Gastrocnemius medialis (tissue), 4 donors: ENCODE measurements at regions not wholly inside any gene's neighbourhood (a gene's known extent, or its start where the extent isn't known, plus 50 kb on each side); places are given as distances from the start of the nearest gene placed in this dataset.

Experiments used
- ATAC-seq, 2 donors: fragments of 150-250 bp; one replicate each; pipeline ENCODE4 v1.9.1; 2016
- DNase-seq, 2 donors: peaks; one replicate each; pipeline ENCODE4 v3.0.0-alpha.2; 2019
- H3K27ac ChIP-seq, 4 donors: fragments of 200-600 bp; sonication (generic); 1 replicate in 1 of 4; 2 replicates in 3 of 4; pipeline ENCODE4 v1.5.1; 2016 to 2018; ENCODE audit warnings: mild to moderate bottlenecking in 2 of 4, moderate library complexity in 1 of 4
- H3K27me3 ChIP-seq, 3 donors: fragments of 200-600 bp; sonication (generic) in 2 of 3; 1 replicate in 1 of 3; 2 replicates in 2 of 3; pipeline versions ENCODE4 v1.5.1 to v1.6.0; 2016 to 2019; ENCODE audit warnings: mild to moderate bottlenecking in 1 of 3, moderate library complexity in 1 of 3
- H3K36me3 ChIP-seq, 2 donors: fragments of 200-600 bp; sonication (generic) in 1 of 2; one replicate each; pipeline ENCODE4 v1.5.1; 2017 to 2018
- H3K4me1 ChIP-seq, 2 donors: fragments of 200-600 bp; sonication (generic) in 1 of 2; one replicate each; pipeline ENCODE4 v1.5.1; 2016 to 2017; ENCODE audit warnings: mild to moderate bottlenecking in 2 of 2
- H3K4me3 ChIP-seq, 4 donors: fragments of 200-600 bp; sonication (generic) in 3 of 4; 1 replicate in 1 of 4; 2 replicates in 3 of 4; pipeline ENCODE4 v1.5.1; 2016 to 2019; ENCODE audit warnings: mild to moderate bottlenecking in 2 of 4
- H3K9me3 ChIP-seq, 3 donors: fragments of 200-600 bp; sonication (generic) in 2 of 3; 1 replicate in 1 of 3; 2 replicates in 2 of 3; pipeline ENCODE4 v1.5.1; 2016 to 2019
- CTCF ChIP-seq, 5 experiments: fragments of 450-650 bp in 3 of 5; fragments of 200-600 bp in 2 of 5; sonication (generic) in 2 of 5; IDR thresholded peaks in 4 of 5; conservative IDR thresholded peaks in 1 of 5; 1 replicate in 4 of 5; 2 replicates in 1 of 5; pipeline ENCODE4 v1.5.1; 2016 to 2019; ENCODE audit warnings: antibody characterized with exemption in 5 of 5, mild to moderate bottlenecking in 3 of 5, moderate library complexity in 3 of 5
- POLR2A ChIP-seq, 2 donors: fragments of 450-650 bp; IDR thresholded peaks; one replicate each; pipeline ENCODE4 v1.6.1; 2017; ENCODE audit warnings: antibody characterized with exemption in 2 of 2, mild to moderate bottlenecking in 2 of 2, moderate library complexity in 2 of 2
- in situ Hi-C, 4 donors: fragments of 200-750 bp; cut with MboI; loops; one replicate each; pipeline versions ENCODE4 v1.15.0 to v1.8.0; 2017; ENCODE audit warnings: low sequenced_read_pairs in 4 of 4
- intact Hi-C: fragments of 100-400 bp; cut with DNase I; formaldehyde crosslinking; loops from one replicate; pipeline ENCODE4 v1.15.1; 2023; ENCODE audit warnings: low total_unique reads

GRCh38 chr4:177229331-177229730, 80.3 kb upstream of the NEIL3 start:
- in situ Hi-C loops, result no loop called here
- H3K4me3 ChIP-seq, result peak overlapping the region; percentile 8 to 46 (median 18)
- no peaks in the 10 kb centered on the region for H3K27me3 ChIP-seq
- DNase-seq (no peak), ATAC-seq (no peak)
- H3K27ac ChIP-seq, result no peak overlapping the region
- H3K4me1 ChIP-seq, result no peaks in the 10 kb centered on the region
- intact Hi-C loops, result no loop called here
- H3K9me3 ChIP-seq, result no peaks in the 10 kb centered on the region
- no peaks in the 10 kb centered on the region for H3K36me3 ChIP-seq
- TF ChIP-seq POLR2A (IDR thresholded peaks at IDR 0.05) (no peak), CTCF (IDR thresholded peaks at IDR 0.05 in 4 of 5, conservative IDR thresholded peaks at IDR 0.05 in 1 of 5) (no peak)

- Histone ChIP-seq H3K36me3 (no peaks in the 10 kb centered on the region), H3K27ac (no peak overlapping the region), H3K9me3 (no peaks in the 10 kb centered on the region), H3K4me1 (no peaks in the 10 kb centered on the region), H3K4me3 (no peak overlapping the region), H3K27me3 (no peaks in the 10 kb centered on the region)
- no peak for ATAC-seq
- TF ChIP-seq CTCF (IDR thresholded peaks at IDR 0.05 in 4 of 5, conservative IDR thresholded peaks at IDR 0.05 in 1 of 5) (no peak), POLR2A (IDR thresholded peaks at IDR 0.05) (no peak)
- DNase-seq, result no peak
- intact Hi-C loops (no loop called here), in situ Hi-C loops (no loop called here)
Observed at GRCh38 chr4:177232473-177232872, 77.2 kb upstream of the NEIL3 start.

DNA sequence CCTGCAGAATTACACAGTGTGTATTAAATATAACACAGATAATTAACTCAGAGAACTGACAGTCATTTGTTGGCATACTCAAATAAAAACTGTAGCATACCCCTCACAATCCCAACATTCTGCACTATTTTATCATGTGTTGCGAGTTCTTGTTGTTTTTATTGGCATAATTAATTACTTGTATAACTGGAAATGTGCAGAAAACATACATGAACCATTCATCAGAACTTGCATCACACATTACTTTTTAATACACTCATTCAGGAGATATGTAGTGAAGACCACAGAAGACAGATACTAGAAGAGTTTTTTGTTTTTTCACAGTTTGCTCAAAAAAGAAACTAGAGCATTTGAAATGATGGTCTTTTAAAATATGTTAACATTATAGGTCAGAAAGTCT, 74.6 kb upstream of the NEIL3 start:
- Histone ChIP-seq H3K4me3 (no peak overlapping the region), H3K27me3 (no peaks in the 10 kb centered on the region), H3K36me3 (no peaks in the 10 kb centered on the region), H3K9me3 (no peaks in the 10 kb centered on the region), H3K4me1 (no peaks in the 10 kb centered on the region), H3K27ac (no peak overlapping the region)
- TF ChIP-seq POLR2A (IDR thresholded peaks at IDR 0.05) (no peak), CTCF (IDR thresholded peaks at IDR 0.05 in 4 of 5, conservative IDR thresholded peaks at IDR 0.05 in 1 of 5) (no peak)
- ATAC-seq (no peak), DNase-seq (no peak)
- in situ Hi-C loops (no loop called here), intact Hi-C loops (no loop called here)

DNA sequence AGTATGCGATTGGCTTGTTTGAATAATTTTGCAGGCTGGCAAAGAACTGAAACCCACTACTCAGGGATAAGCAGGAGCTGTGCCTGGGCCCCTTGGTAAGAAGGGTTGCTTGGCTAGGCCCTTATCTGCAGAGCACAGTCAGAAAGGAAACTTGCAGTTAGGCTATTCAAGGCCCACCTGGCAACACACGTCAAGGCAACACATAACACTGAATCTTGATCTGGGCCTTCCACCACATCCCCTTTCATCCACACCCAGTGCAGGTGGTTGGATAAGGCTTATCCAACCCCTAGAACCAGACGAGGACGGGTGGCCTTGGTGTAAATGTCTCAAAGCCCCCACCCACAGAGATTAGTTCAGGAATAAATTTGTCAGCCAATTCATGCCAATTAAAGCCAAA, 72.8 kb upstream of the NEIL3 start:
- H3K4me3 ChIP-seq, result no peak overlapping the region
- in situ Hi-C loops (no loop called here), intact Hi-C loops (no loop called here)
- H3K4me1 ChIP-seq, result no peaks in the 10 kb centered on the region
- no peaks in the 10 kb centered on the region for H3K27me3 ChIP-seq
- no peaks in the 10 kb centered on the region for H3K9me3 ChIP-seq
- no peaks in the 10 kb centered on the region for H3K36me3 ChIP-seq
- no peak overlapping the region for H3K27ac ChIP-seq
- DNase-seq (no peak), ATAC-seq (no peak)
- TF ChIP-seq POLR2A (IDR thresholded peaks at IDR 0.05) (no peak), CTCF (IDR thresholded peaks at IDR 0.05 in 4 of 5, conservative IDR thresholded peaks at IDR 0.05 in 1 of 5) (no peak)

- ATAC-seq (no peak), DNase-seq (no peak)
- Histone ChIP-seq H3K4me1 (no peaks in the 10 kb centered on the region), H3K27me3 (no peaks in the 10 kb centered on the region), H3K4me3 (no peak overlapping the region), H3K36me3 (no peaks in the 10 kb centered on the region), H3K27ac (no peak overlapping the region), H3K9me3 (no peaks in the 10 kb centered on the region)
- intact Hi-C loops (no loop called here), in situ Hi-C loops (no loop called here)
- TF ChIP-seq CTCF (IDR thresholded peaks at IDR 0.05 in 4 of 5, conservative IDR thresholded peaks at IDR 0.05 in 1 of 5) (no peak), POLR2A (IDR thresholded peaks at IDR 0.05) (no peak)
Observed at GRCh38 chr4:177237291-177237690, 72.4 kb upstream of the NEIL3 start.
